Gastroesophageal sphincter (tissue), 4 donors: ENCODE measurements at regions not wholly inside any gene's neighbourhood (a gene's known extent, or its start where the extent isn't known, plus 50 kb on each side); places are given as distances from the start of the nearest gene placed in this dataset.

Experiments used
- ATAC-seq: fragments of 150-250 bp; one replicate; pipeline ENCODE4 v1.9.1; 2016; ENCODE audit warnings: mild to moderate bottlenecking, moderate library complexity
- H3K27ac ChIP-seq, 4 donors: fragments of 200-600 bp; sonication (generic) in 3 of 4; 1 replicate in 3 of 4; 2 replicates in 1 of 4; pipeline ENCODE4 v1.5.1; 2016 to 2019
- H3K27me3 ChIP-seq: fragments of 200-600 bp; sonication (generic); one replicate; pipeline ENCODE4 v1.5.1; 2019
- H3K36me3 ChIP-seq, 2 donors: fragments of 200-600 bp; sonication (generic); one replicate each; pipeline ENCODE4 v1.5.1; 2019; ENCODE audit warnings: control low read depth in 1 of 2
- H3K4me1 ChIP-seq, 3 donors: fragments of 200-600 bp; sonication (generic); 1 replicate in 2 of 3; 2 replicates in 1 of 3; pipeline ENCODE4 v1.5.1; 2016 to 2019; ENCODE audit warnings: control low read depth in 2 of 3
- H3K4me3 ChIP-seq, 2 donors: fragments of 200-600 bp; sonication (generic); one replicate each; pipeline ENCODE4 v1.5.1; 2019; ENCODE audit warnings: mild to moderate bottlenecking in 1 of 2, moderate library complexity in 1 of 2
- H3K9me3 ChIP-seq, 3 donors: fragments of 200-600 bp; sonication (generic); one replicate each; pipeline ENCODE4 v1.5.1; 2017 to 2019; ENCODE audit warnings: control low read depth in 2 of 3
- CTCF ChIP-seq, 4 experiments: fragments of 200-600 bp in 2 of 4; fragments of 450-650 bp in 2 of 4; sonication (generic) in 1 of 4; IDR thresholded peaks; one replicate each; pipeline ENCODE4 v1.5.1; 2017 to 2019; ENCODE audit warnings: antibody characterized with exemption in 4 of 4, mild to moderate bottlenecking in 2 of 4, moderate library complexity in 2 of 4
- EP300 ChIP-seq: sonication (generic); formaldehyde crosslinking; IDR thresholded peaks from one replicate; pipeline ENCODE4 v1.6.1; 2017; ENCODE audit warnings: antibody characterized with exemption, mild to moderate bottlenecking
- POLR2A ChIP-seq, 2 donors: fragments of 450-650 bp; IDR thresholded peaks; one replicate each; pipeline ENCODE4 v1.6.1; 2017; ENCODE audit warnings: antibody characterized with exemption in 2 of 2, mild to moderate bottlenecking in 2 of 2, moderate library complexity in 1 of 2
- POLR2AphosphoS5 ChIP-seq: sonication (generic); formaldehyde crosslinking; IDR thresholded peaks from one replicate; pipeline ENCODE4 v1.6.1; 2017; ENCODE audit warnings: antibody characterized with exemption
- WGBS, 2 donors: methylation state at CpG; one replicate each; pipeline ENCODE4 v1.1.5; 2018; ENCODE audit warnings: low coverage in 1 of 2; 5-methylcytosine and 5-hydroxymethylcytosine counted together

GRCh38 chr14:101029668-101030290 is 126.3 kb upstream of the RTL1 start:
- no peak for ATAC-seq
- TF ChIP-seq POLR2A (IDR thresholded peaks at IDR 0.05), result no peak
- Histone ChIP-seq H3K4me1 (no peaks in the 10 kb centered on the region), H3K36me3 (no peaks in the 10 kb centered on the region), H3K9me3 (no peaks in the 10 kb centered on the region), H3K27ac (no peak overlapping the region), H3K4me3 (no peak overlapping the region), H3K27me3 (peaks cover 8% of the 10 kb centered on the region)
- WGBS, 2 donors, result 87% methylated on average over 13 of the region's 25 CpGs; no CpG with 5 or more reads in 1 of the 2 donors

- H3K4me3 ChIP-seq, result no peak overlapping the region
- no peak for ATAC-seq
- no peaks in the 10 kb centered on the region for H3K4me1 ChIP-seq
- no peak for TF ChIP-seq POLR2AphosphoS5
- no peak for TF ChIP-seq POLR2A (IDR thresholded peaks at IDR 0.05)
- TF ChIP-seq EP300, result no peak
- TF ChIP-seq CTCF (IDR thresholded peaks at IDR 0.05), result no peak
- H3K27me3 ChIP-seq, result peaks cover 7% of the 10 kb centered on the region
- WGBS, 2 donors, result 80 to 81% methylated on average over 1 to 4 of the region's 14 CpGs
- H3K27ac ChIP-seq, result no peak overlapping the region
- H3K36me3 ChIP-seq, result no peaks in the 10 kb centered on the region
- no peaks in the 10 kb centered on the region for H3K9me3 ChIP-seq
These were observed 127.1 kb upstream of the RTL1 start for GRCh38 chr14:101030586-101030985.

- Histone ChIP-seq H3K27ac (no peak overlapping the region), H3K4me3 (no peak overlapping the region), H3K27me3 (peaks cover 4% of the 10 kb centered on the region), H3K4me1 (no peaks in the 10 kb centered on the region), H3K36me3 (no peaks in the 10 kb centered on the region), H3K9me3 (no peaks in the 10 kb centered on the region)
- no peak for TF ChIP-seq POLR2A (IDR thresholded peaks at IDR 0.05)
- TF ChIP-seq POLR2AphosphoS5, result no peak
- no peak for TF ChIP-seq CTCF (IDR thresholded peaks at IDR 0.05)
- TF ChIP-seq EP300, result no peak
- WGBS, 2 donors, result 97 to 98% methylated on average over 9 of the region's 14 CpGs
- ATAC-seq, result no peak
These were observed 127.7 kb upstream of the RTL1 start for GRCh38 chr14:101031186-101031585.

GRCh38 chr14:101031721-101032120 is 128.2 kb upstream of the RTL1 start:
- Histone ChIP-seq H3K27ac (no peak overlapping the region), H3K9me3 (no peaks in the 10 kb centered on the region), H3K4me3 (no peak overlapping the region), H3K4me1 (no peaks in the 10 kb centered on the region), H3K36me3 (no peaks in the 10 kb centered on the region), H3K27me3 (peaks cover 4% of the 10 kb centered on the region)
- TF ChIP-seq POLR2A (IDR thresholded peaks at IDR 0.05) (no peak), POLR2AphosphoS5 (no peak), CTCF (IDR thresholded peaks at IDR 0.05) (no peak), EP300 (no peak)
- no peak for ATAC-seq
- WGBS, 2 donors, result 87 to 90% methylated on average over 9 to 17 of the region's 17 CpGs

- ATAC-seq, result no peak
- no peaks in the 10 kb centered on the region for H3K4me1 ChIP-seq
- TF ChIP-seq POLR2AphosphoS5 (no peak), EP300 (no peak), CTCF (IDR thresholded peaks at IDR 0.05) (no peak), POLR2A (IDR thresholded peaks at IDR 0.05) (no peak)
- no peaks in the 10 kb centered on the region for H3K9me3 ChIP-seq
- H3K36me3 ChIP-seq, result no peaks in the 10 kb centered on the region
- H3K27me3 ChIP-seq, result peaks cover 4% of the 10 kb centered on the region
- 81 to 87% methylated on average over 6 of the region's 6 CpGs for WGBS, 2 donors
- H3K27ac ChIP-seq, result no peak overlapping the region
- H3K4me3 ChIP-seq, result no peak overlapping the region
These were observed 128.9 kb upstream of the RTL1 start for GRCh38 chr14:101032433-101032832.
